NCI-H1105 (cell line): ENCODE measurements at regions not wholly inside any gene's neighbourhood (a gene's known extent, or its start where the extent isn't known, plus 50 kb on each side); places are given as distances from the start of the nearest gene placed in this dataset.
"Not testable (repeated sequence)": the region's sequence is repeated elsewhere in the genome, so short reads cannot be mapped to it uniquely, and the experiment has no call there.

Experiments used
- DNase-seq: peaks from one replicate; lab custom pipeline; 2025; lab: John Stamatoyannopoulos, UW

- DNase-seq, result no peak
Measured at GRCh38 chr15:69865369-69865768, 232.3 kb downstream of the TLE3 start.

- no peak for DNase-seq
Measured at GRCh38 chr15:69868756-69869155, 229.0 kb downstream of the TLE3 start.

- no peak for DNase-seq
Measured at GRCh38 chr15:69869291-69869690, 228.4 kb downstream of the TLE3 start.

GRCh38 chr15:69869881-69870505 is 227.7 kb downstream of the TLE3 start:
- no peak for DNase-seq

GRCh38 chr15:69871511-69872134 is 226.1 kb downstream of the TLE3 start:
- no peak for DNase-seq

- DNase-seq, result no peak
Measured at GRCh38 chr15:69873807-69874206, 223.9 kb downstream of the TLE3 start.

GRCh38 chr15:69874321-69874720 is 223.4 kb downstream of the TLE3 start:
- DNase-seq, result no peak

GRCh38 chr15:69876064-69876940 is 221.4 kb downstream of the TLE3 start:
- DNase-seq, result no peak

GRCh38 chr15:69879963-69880362 is 217.8 kb downstream of the TLE3 start:
- not testable (repeated sequence) for DNase-seq

GRCh38 chr15:69880571-69881301 is 217.0 kb downstream of the TLE3 start:
- no peak for DNase-seq

GRCh38 chr15:69881302-69881670 is 216.4 kb downstream of the TLE3 start:
- DNase-seq, result no peak

- DNase-seq, result no peak
Measured at GRCh38 chr15:69881766-69882165, 216.0 kb downstream of the TLE3 start.

- no peak for DNase-seq
Measured at GRCh38 chr15:69883306-69883705, 214.4 kb downstream of the TLE3 start.

- no peak for DNase-seq
Measured at GRCh38 chr15:69885173-69885955, 212.4 kb downstream of the TLE3 start.

- no peak for DNase-seq
Measured at GRCh38 chr15:69887009-69887408, 210.7 kb downstream of the TLE3 start.

GRCh38 chr15:69887553-69887952 is 210.2 kb downstream of the TLE3 start:
- no peak for DNase-seq

GRCh38 chr15:69888406-69888805 is 209.3 kb downstream of the TLE3 start:
- no peak for DNase-seq

- no peak for DNase-seq
Measured at GRCh38 chr15:69891070-69891536, 206.6 kb downstream of the TLE3 start.

- no peak for DNase-seq
Measured at GRCh38 chr15:69891606-69892005, 206.1 kb downstream of the TLE3 start.

- no peak for DNase-seq
Measured at GRCh38 chr15:69892351-69892750, 205.4 kb downstream of the TLE3 start.

- DNase-seq, result no peak
Measured at GRCh38 chr15:69893086-69893485, 204.6 kb downstream of the TLE3 start.
